ENCODE measurements at regions not wholly inside any gene's neighbourhood (a gene's known extent, or its start where the extent isn't known, plus 50 kb on each side); places are given as distances from the start of the nearest gene placed in this dataset.

DNA sequence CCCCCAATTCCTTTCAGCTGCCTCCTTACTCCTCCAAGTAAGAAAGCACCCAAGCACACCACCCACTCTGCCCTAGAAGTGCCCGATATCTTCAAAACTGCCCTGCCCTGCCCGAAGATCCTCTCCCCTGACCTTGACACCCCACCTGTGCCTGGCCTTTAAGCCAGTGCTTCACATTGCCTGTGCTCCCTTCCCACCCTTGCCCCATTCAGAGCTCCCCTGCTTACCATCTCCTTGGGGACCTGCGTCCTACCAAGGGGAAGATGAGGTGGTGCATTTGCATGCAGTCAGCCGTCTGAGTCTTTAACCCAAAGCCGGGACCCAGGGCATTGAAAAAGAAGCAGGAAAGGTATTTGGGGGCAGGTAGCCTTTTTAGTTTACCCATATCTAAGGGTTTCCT, 73.5 kb upstream of the SLCO3A1 start:
- in situ Hi-C loops (cut with HindIII; ENCODE audit: low pct_unique_long_range_greater_than_20kb, low sequenced_read_pairs), result no loop called here

DNA sequence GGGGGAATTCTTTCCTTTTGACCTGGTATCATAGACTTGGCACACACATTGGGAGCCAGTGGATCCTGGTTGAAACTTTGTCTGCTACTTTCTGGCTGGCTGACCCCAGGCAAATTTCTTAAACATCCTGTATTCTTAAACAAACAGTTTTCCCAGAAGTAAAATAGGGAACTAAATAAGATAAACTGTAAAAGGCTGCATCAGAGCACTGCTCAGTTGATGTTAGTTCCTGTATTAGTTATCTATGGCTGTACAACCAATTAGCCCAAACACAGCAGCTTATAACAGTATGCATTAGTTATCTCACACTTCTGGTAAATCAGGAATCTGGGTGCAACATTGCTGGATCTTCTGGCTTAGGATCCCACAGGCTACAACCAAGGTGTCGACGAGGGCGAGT, 73.1 kb upstream of the SLCO3A1 start:
- in situ Hi-C loops (cut with HindIII; ENCODE audit: low pct_unique_long_range_greater_than_20kb, low sequenced_read_pairs), result no loop called here
- no peak for DNase-seq (ENCODE audit: low read depth, low spot score)

More for the DNA sequence above, 73.5 kb upstream of the SLCO3A1 start:
- DNase-seq (ENCODE audit: low read depth, low spot score), result no peak

DNA sequence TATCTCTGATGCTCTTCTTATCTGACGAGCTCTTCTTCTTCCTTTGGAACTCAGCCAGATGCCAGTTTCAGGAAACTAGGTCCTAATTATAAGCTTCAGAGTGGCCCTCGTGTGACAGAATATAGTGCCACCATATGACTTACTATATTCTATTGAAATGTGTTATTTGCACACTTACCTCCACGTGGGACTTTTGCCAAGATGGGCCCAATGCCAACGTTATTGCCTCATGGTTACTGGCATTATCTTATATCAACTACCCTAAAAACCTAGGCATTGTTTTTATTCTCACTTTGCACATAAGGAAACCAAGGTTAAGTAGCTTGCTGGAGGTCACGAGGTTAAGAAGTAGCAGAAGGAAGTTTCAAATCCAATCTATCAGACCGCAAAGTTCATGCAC, 71.3 kb upstream of the SLCO3A1 start:
- in situ Hi-C loops (cut with HindIII; ENCODE audit: low pct_unique_long_range_greater_than_20kb, low sequenced_read_pairs), result no loop called here

DNA sequence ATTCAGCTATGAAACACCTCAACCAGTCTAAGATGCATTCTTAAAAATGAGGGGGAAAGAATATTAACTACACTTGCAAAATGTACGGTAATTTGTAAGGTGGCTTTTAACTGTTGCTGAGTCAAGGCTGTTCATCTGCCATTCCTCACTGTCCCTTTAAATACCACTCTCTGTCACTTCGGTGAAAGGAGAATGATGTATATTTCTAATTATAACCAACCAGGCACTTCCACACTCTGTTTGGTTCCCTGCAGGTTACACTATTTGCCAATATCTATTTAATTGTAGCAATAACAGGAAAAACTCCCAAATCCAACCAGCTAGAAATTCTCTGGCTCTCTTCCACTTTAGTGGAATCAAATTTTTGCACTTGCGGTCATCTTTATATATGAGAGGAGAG, 70.5 kb upstream of the SLCO3A1 start:
- DNase-seq (ENCODE audit: low read depth, low spot score), result no peak
- in situ Hi-C loops (cut with HindIII; ENCODE audit: low pct_unique_long_range_greater_than_20kb, low sequenced_read_pairs), result no loop called here

More for the DNA sequence above, 71.3 kb upstream of the SLCO3A1 start:
- no peak for DNase-seq (ENCODE audit: low read depth, low spot score)

DNA sequence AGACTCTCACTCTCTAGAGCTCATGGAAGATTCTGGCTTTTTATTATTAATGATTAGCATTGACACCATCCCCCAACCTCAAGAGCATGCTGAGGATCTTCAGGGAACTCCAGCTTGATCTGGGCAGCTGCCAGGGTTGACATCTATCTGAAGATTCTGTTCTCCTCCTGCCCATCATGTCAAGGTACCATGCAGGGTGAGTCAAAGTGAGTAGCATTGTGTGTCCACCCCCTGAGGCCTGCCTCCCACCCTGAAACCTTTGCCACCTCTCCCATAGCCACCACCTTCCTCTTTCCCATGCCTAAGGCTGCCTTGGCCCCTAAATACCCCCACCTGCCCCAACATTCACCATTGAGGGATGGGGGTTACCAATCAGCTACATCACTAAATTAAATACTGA, 70.1 kb upstream of the SLCO3A1 start:
- in situ Hi-C loops (cut with HindIII; ENCODE audit: low pct_unique_long_range_greater_than_20kb, low sequenced_read_pairs), result no loop called here
- no peak for DNase-seq (ENCODE audit: low read depth, low spot score)

DNA sequence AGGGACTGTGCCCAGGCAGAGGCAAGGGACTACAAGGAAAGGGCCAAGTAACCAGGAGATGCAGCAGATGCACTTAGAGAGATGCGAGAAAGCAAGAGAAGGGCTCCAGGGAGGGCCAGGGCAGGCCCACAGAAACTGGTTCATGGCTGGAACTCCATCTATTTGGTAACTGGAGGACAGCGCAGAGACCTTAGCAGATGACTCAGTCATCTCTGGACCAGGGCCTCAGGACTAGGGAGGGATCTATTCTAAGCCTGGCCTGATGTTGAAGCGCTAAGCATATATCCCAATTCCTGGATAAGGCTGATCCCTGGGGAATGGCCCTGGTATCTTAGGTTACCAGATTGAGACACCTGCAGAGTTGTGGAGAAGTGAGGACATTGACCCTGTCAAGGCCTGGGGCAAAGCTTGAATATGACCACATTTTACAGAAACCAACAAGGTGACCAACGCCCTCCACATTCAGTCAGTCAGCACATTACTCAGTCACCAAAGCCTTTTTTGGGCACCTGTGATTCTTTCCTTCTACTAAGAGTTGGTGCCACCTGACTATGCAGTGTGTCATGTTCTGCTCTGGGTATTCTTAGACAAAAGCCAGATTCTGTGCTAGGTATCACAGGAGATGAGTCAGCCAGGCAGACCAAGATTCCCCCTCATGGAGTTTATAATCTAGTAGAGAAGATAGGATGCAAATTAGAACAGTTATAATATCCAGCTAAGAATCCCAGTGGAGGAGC, 68.4 kb upstream of the SLCO3A1 start:
- in situ Hi-C loops (cut with HindIII; ENCODE audit: low pct_unique_long_range_greater_than_20kb, low sequenced_read_pairs), result no loop called here
- no peak for DNase-seq (ENCODE audit: low read depth, low spot score)

DNA sequence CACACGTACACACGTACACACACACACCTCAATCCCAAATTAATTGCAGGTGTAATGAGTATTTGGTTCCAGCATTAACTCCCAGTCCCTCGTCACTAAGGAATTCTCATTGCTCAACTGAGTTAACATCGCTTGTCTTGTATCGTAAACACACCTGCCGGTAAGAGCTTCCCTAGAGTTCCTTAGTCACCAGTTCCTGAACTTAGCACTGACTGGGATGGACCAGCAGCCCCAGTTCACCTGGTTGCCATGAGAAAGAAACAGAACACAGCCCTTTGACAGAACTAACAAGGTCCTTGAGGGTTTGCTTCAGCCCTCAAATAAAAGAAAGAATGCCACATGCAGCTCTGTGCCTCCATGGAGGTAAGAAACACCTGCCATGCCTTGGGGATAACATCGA, 66.3 kb upstream of the SLCO3A1 start:
- no peak for DNase-seq (ENCODE audit: low read depth, low spot score)
- in situ Hi-C loops (cut with HindIII; ENCODE audit: low pct_unique_long_range_greater_than_20kb, low sequenced_read_pairs), result no loop called here

DNA sequence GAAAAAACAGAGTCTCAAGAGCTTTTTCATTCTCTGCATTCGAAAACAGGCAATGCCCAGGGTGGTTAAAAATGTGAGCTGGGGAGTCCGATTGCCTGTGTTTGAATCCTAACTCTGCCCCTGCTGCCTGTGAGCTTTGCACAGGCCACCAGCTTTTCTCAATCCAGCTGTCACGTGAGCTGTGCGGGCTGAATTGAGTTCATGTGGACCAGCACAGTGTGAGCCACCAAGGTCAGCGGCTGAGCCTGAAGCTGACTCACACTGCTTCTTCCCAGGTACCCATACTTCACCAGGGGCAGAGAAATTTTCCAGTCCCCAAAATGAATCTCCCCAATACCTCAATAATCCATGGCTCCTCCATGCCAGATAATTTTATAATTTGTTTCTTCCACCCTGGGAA, 64.4 kb upstream of the SLCO3A1 start:
- in situ Hi-C loops (cut with HindIII; ENCODE audit: low pct_unique_long_range_greater_than_20kb, low sequenced_read_pairs), result no loop called here
- DNase-seq (ENCODE audit: low read depth, low spot score), result no peak

DNA sequence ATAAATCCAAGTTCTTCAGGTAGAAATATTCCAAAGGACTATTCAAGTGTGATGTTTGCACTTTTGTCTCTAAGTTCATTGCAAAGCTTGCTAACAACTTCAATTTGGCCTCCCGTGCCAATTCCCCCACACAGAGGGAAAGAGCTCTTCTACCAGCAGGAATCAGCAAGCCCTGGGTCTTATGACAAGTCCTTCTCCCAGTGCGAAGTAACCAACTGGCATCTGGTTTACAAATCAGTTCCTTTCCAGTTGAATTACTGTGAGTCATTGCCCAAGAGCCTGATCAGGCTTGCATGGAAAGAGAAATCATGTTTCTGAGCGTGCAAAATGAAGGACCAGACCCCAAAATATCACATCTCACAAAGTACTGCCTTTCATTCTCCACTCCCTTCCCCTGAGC, 62.7 kb upstream of the SLCO3A1 start:
- in situ Hi-C loops (cut with HindIII; ENCODE audit: low pct_unique_long_range_greater_than_20kb, low sequenced_read_pairs), result no loop called here
- DNase-seq (ENCODE audit: low read depth, low spot score), result peak; percentile 16

DNA sequence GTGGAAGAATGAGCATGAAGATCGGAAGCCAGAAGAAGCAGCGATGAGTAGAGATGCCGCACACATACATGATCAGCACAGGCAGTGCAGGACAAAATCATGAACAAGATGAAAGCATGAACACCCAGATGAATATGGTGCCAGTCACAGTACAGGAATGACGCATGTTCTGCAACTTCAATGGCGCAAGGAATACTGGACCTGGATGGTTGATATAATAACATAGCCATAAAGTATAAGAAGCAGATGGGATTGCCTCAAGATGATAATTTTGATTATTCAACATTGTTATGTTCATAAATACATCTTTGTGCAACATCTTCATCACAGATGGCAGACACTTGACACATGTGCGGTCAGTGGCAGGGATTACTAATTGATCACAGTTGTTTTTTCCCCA, 59.7 kb upstream of the SLCO3A1 start:
- no peak for DNase-seq (ENCODE audit: low read depth, low spot score)
- in situ Hi-C loops (cut with HindIII; ENCODE audit: low pct_unique_long_range_greater_than_20kb, low sequenced_read_pairs), result no loop called here

DNA sequence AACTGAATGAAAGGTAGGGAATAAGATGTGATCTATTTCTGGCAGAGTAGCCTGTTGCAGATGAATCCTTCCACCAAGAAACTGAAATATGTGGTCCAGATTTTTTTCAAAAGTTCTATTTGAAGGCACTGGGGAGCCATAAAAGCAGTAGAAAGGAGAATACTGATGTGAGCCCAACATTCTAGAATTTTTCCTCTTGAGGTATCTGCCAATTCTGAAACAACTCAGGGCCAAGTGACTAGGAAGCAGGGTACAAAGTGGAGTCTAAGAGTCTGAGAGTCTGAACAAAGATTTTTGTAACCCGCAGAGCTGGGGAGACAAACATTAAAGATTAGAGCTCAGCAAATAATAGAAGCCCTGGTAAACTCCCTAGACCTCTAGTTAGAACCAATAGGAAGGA, 58.3 kb upstream of the SLCO3A1 start:
- no peak for DNase-seq (ENCODE audit: low read depth, low spot score)
- in situ Hi-C loops (cut with HindIII; ENCODE audit: low pct_unique_long_range_greater_than_20kb, low sequenced_read_pairs), result no loop called here

DNA sequence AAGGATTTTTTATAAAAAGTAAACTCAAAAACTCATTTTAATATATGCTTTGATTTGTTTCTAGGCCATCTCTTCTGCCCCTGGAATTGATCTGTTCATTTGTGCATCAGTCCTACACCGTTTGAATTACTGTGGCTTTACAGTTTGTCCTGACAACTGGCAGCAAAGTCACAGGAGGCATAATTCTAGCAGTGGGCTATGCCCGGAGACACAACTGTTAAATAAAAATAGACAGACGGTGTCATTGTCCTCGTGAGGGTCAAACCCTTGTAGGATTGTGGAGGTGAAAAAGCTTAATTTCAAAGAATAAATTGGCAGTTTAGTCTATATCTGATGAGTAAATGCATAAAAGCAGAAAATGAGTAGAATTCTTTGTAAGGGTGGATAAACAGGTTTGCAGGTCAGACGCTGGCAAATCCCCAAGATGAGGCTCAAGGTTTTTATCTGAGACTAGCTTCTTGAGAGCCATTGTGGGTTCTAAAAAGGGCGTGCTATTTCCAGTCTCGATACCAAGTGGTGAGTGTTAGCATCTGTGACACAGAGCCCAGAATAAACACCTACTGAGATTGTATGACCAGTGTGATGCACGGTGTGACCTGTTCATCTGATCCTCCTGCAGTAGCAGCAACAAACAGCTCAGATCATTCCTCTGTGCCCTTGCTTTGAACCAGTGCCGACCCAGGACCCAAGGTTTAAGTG, 51.5 kb upstream of the SLCO3A1 start:
- no peak for DNase-seq (ENCODE audit: low read depth, low spot score)
- in situ Hi-C loops (cut with HindIII; ENCODE audit: low pct_unique_long_range_greater_than_20kb, low sequenced_read_pairs), result no loop called here

DNA sequence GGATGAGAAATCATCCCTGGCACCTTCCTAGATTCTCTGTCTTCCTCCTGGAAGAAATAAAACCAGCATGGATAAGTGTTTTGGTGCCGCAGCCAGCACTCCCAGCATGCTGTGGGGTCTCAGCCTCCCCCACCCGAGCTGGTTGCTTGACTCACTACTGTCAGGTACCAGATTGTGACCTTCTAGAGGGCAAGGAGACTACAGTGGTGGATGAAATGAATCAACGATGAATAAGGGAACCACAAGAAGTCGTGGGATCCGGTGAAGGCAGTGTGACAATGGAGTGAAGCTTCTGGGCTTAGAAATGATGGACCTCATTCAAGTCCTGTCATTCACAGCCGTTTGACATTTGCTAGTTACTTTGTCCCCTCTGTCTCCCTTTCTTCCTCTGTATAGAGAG, 50.2 kb upstream of the SLCO3A1 start:
- in situ Hi-C loops (cut with HindIII; ENCODE audit: low pct_unique_long_range_greater_than_20kb, low sequenced_read_pairs), result no loop called here
- no peak for DNase-seq (ENCODE audit: low read depth, low spot score)

Small RNA genes lying in the stretch of these regions (small RNA-seq; reads per million reads assigned to genes)
- 0 reads per million in 2 experiments for gene AC107958.1
